GM21723 (cell line): ENCODE measurements at regions not wholly inside any gene's neighbourhood (a gene's known extent, or its start where the extent isn't known, plus 50 kb on each side); places are given as distances from the start of the nearest gene placed in this dataset.

Experiments
- ATAC-seq: cut with Tn5 transposase; IDR thresholded peaks from one replicate; pipeline ENCODE4 v1.9.1; 2021; ENCODE audit warnings: mild to moderate bottlenecking, moderate library complexity; ENCODE audit not compliant: unreplicated experiment

DNA sequence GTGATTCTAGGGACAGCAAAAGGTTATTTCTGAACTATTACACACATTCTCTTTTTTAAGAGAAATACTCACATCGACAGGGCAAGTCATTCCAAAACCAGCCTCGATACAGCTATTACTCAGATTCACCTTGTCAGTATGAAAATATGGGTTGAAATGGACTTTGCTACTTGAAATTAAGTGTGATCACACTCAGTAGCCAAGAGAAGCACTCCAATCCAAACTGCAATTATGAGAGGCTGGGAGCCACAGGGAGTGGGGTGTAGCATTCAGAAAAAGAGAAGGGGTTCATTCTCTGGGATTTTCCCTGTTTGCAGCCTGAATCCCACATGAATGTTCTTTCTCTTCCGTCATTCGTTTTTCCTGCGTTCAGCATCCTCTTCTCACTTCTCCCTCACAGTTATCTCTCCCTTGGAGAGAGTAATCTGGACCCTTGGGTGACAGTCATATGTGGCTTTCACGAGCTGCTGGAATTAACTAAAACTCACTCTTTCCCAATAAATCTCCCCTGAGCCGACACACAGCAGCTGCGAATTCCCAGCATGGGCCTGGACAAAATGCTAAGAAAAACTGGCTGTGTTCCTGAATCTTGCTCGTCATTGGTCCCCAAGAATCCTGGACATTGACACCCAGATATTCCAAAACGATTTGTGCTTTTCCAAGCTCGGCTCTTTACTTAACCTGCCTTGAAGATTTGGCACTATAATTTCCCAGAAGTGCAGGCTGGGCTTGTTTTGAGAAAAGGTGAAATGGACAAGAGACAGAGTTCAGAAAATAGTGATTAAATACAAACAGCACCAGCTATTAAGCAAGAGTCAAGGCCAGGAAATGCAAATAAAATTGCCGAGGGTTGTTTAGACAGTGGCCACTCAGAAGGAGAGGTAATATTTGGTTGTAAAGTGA, 199.5 kb upstream of the PLEKHG7 start:
- peak; percentile 61 for ATAC-seq

DNA sequence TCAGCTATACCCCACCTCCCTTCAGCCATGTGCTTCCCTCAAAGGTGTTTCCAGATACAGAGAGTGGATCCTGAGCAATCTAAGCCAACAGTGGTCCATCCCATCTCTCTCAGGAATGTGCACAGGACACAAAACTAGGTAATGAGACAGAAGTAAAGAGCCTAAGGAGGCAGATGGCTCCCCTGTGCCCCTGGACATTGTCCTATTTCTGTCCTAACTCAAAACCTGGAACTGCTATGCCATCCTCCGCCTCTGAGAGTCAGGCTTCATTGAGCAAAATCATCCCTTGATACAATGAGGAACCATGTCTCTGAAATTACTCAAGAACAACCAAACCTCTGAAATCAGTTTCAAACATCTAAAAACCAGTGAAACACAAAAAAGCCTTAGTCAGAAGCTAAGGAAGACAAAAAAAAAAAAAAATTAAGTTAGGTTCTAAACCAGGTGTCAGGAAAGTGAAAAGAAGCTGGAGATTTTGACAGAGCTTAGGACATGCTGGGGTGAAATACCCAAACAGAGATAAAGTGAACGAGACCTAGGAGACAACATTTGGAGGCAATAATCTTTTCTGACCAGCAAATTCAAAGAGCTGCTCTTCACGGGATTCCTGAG, 200.3 kb upstream of the PLEKHG7 start:
- peak; percentile 57 for ATAC-seq

DNA sequence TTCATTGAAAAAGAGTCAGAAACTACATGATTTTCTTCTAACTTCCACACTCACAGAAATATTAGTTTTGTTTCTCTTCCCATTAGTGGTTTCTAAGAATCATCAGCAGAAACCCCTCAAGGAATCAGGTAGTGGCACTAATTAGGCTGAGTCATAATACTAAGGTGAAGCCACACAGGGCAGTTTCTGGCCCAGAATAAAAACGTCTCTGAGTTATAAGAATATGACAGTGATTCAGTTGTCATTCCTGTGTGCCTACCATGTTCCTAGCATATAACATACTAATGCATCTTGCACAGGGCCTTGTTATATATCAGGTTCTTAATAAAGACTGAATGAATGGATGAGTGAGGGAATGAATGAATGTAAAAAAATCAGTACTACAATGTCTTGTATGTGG, 206.0 kb upstream of the PLEKHG7 start:
- peak; percentile 64 for ATAC-seq

DNA sequence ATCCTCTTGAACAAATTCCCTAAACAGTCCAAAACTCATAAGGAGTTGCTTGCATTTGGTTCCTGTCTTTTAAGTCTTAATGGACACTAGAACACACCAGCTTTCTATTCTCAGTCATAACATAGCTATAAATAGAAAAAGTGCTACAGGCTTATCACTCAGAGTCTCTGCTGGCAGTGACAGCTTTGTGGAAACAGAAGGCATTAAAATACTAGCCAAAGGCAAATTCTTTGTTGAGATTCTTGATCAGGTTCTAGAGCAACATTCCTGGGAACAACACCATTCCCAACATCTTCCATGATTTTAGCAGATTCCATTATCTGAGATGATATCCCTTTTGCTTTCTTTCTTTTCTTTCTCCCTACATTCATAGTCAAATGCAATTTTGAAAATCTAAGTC, 207.7 kb upstream of the PLEKHG7 start:
- no peak for ATAC-seq

DNA sequence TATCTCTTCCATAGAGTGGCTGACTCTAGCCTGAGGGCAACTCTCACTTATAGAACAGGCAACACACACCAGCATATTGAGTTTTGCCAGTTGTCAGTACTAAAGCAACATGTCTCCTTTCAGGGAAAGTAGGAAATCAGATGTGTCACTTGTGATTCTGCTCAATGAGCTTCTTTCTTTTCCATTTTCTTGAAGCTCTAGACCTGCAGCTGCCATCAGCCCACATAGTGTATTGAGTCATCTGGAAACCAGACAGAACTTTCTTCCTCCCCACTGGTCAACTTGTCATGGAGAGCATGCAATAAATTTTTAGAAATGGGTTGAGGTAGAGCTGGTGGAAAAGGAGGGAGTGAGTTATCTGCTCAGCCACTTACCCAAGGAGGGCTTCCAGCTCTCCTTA, 209.0 kb upstream of the PLEKHG7 start:
- peak; percentile 64 for ATAC-seq

DNA sequence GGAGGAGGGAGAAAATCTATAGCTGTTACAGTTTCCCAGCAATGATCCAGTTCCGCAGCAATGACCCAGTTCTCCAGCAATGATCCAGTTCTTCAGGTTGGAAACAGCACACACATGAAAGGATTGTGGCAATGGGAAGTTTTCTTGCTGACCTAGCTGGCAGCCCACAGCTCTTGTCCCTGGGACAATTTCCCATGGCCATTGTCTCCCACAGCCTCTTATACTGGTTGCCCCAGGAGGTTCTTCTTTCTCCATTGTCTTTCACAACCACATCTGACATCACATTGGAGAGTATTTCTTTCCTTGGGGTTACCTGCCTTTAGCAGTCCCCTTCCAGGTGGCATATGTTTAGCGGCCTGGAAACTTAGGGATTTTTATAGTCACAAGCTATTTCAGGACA, 209.8 kb upstream of the PLEKHG7 start:
- no peak for ATAC-seq

DNA sequence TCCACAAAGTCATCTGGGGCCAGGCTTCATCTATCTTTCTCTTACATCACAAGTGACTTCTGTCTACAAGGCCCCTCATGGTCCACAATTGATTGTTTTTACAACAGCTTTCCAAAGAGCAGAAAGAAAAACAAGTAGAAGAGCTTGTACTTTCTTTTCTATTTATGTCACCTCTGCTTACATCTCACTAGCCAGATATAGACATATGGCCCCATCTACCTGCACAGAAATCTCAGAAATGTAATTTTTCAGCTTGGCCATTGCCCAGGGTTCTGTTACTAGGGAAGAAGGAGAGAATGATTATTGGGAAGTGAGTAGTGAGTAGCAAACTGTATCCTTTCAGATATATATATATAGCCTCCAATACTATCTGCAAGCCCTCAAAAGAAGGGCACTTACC, 210.5 kb upstream of the PLEKHG7 start:
- ATAC-seq, result no peak

DNA sequence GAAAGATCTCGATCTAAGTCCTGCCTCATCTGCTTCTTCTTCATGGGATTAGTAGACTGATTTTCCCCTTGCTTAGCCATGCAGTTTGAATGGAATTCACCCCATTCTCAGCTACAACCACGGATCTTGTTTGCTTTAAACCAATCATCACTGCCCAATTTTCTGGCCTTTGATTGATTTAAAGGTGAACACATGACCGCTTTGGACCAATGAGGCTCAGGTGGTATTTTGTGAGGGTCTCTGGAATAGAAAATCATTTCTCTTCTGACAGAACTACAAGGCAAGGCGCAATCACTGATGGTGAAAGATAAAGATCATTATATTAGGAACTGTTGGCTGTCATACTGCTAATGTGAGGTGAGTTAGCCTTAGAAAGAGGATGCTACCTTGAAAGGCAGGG, 213.0 kb upstream of the PLEKHG7 start:
- ATAC-seq, result no peak

DNA sequence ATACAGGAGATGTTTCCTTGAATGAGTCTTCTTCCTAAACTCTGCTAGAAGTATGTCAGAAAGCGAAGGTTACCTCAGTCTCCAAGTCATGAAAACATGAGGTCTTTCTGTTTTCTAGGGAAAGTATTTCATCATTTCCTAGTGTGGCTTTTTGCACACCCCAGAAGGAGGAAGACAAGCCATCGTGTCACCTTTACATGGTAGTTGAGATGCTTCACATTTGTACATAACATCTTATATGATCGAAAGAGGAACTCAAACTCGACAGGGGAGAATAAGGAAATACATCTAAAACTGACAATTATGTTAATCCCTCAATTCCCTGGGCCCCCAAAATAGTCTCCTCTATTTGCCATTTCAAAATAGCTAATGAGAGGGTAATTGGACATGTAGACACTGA, 214.1 kb upstream of the PLEKHG7 start:
- ATAC-seq, result no peak

DNA sequence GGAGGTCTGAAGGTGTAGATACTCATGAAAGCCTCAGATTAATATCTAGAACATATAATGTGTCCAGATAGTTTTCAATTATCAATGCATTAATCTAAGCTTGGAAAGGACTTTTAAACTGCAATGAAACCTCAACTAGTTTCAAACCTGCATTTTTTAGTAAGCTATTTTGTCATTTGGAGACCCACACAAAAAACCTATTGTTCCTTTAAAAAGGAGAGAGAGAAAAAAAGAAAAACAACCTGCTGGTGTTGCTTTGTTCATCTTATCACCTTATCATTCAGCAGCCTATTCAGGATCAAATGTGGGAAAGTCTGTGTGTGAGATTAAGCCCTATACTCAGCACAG, 215.7 kb upstream of the PLEKHG7 start:
- no peak for ATAC-seq

DNA sequence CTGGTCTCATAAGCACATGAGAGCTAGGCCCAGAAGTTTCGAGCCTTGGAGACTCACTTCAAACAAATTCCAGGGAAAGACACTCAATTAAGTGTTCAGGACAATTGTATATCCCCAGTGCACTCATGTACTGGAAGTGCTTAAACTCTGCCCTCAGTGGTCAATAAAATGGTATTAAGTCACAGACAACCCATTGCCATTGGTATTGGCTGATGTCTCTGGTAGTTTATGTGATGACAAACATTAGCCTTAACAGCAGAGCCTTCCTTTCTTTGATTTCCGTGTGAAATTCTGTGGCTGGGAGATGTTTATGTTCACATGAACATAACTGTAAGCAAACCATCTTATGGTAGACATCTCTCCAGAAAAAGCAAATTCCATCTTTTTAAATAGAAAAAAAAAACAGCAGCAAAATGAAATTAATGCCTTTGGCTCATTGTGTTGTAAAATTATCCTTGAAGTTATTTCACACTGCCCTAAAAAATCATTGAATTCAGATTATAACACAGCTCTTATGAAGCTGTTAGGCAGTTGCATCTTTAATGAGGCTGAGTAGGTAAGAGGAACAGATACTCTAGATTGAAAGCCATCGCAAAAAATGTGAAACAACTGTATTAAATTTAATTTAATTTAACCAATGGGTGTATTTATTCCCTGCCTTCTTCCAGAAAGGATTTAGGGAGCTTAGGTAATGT, 216.2 kb upstream of the PLEKHG7 start:
- peak; percentile 49 for ATAC-seq

DNA sequence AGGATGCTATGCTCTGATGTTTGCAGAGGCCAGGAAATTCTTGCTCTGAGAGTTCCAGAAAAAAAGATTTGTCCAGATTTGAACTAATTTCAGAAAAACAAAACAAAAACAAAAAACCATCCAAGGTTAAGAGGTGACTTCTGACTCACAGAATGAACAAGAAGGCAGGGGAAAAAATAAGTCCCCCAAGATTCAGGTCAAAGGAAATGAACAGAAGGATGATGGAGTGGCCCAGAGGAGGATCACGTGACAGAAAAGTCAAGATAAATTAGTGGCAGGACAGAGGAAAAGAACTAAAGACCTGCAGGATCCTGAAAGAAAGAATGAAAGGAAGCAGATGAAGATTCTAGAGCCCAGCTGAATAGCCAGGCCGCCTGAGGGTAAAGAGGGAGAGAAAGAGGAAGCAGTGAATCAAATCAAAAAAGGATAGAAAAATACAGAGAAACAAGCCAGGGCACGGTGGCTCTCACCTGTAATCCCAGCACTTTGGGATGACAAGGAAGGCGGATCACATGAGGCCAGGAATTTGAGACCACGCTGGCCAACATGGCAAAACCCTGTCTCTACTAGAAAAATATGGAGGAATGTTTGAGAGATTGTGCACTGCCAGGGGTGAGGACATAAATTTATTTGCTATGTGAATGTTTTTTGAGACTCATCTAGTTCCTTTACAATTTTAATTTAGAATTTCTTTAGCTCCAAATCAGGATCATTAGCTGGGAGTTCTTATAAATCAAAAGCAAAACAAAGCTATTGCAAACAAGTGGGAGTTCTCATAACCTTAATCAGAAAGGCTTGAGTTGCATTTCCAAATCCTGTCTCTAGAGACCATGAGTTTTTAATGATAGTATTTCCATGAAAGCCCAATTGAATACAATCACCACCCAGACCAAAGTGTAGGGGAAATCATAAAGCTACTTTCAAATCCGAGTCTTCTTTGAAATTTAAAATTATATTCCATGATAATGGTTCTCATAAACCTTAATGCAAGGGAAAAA, 217.1 kb upstream of the PLEKHG7 start:
- peak; percentile 34 for ATAC-seq

DNA sequence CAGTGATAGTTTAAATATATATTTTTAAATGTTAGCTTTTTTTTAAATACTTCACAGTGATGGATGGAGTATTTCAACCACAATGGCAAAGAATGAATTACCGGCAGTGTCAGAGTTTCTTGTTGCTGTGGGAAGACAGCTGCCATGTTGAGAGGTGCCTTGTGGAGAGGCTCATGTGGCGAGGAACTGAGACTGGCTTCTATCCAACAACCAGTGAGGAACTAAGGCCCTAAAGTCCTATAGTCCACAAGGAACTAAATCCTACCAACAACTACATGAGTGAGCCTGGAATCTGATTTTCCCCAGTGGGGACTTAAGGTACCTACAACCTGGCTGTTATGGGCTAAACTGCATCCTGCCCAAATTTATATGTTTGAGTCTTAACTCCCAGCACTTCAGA, 220.2 kb upstream of the PLEKHG7 start:
- ATAC-seq, result no peak

DNA sequence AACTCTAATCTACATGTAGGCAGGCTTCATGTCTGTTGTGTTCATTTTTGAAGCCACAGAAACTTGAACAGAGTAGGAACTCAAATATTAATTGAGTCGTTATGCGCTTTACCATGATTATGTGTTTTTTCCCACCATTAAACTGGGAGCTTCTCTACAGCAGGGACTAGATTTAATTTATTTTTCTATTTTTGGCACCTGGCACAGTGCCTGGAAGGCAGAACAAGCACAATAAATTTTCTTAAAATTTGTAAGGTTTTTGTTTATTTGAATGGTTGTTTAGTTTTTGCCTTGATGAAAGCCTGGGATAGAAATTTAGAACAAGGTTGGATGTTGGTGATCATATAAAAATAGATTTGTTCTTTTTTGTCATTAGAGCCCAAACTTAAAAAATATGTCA, 221.7 kb upstream of the PLEKHG7 start:
- no peak for ATAC-seq

DNA sequence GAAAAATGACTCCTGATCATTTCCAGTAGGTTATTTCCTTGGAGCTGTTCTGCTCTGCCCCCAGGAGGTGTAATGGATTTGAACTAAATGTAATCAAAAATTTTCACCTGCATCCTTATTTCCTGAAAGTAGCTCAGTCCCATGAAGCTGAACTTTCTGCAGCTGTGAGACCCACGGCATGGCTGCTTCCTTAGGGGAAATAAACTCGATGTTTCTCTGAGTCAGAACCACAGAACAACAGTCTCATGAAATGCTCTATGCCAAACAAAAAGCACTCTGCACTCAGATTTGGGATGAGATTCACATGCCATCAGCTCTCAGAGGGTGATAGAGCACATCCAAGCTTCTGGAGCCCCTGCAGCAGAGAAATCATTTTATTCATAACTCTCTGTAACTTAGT, 224.1 kb upstream of the PLEKHG7 start:
- no peak for ATAC-seq

DNA sequence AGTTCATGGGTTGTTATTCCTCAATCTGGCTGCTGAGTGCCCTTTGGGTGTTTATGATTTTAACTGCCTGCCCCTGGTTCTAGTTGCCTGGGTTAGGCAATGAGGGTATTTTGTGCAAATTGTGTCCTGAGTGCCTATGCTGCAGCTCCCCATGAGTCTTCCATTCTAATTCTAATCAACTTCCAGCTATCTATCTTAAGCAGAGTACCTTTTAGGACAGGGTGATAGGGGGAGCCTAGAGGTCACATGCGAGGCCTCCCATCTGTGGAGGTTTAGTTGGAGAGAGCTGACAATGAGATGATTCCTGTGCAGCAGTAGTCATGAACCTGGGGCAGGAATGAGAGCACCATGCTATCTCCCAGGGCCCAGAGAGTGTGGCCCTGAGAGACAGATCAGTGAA, 225.9 kb upstream of the PLEKHG7 start:
- ATAC-seq, result no peak

DNA sequence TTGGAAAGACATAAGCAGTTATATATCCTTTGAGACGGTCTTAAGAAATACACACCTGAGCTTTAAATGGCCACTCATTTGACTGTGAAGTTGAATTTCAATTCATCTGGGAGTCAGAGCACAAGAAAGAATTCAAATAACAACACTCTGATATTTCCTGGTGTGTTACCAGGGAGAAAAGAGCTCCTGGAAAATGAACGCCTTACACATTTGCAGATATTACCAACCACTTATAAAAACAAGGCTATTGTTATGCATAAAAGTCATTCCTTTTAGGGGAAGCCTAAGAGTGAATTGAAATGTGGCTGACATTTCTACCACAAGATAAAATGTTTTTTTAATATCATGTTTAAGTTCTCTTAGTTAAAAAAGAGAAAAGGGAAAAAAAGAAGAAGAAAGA, 229.2 kb upstream of the PLEKHG7 start:
- no peak for ATAC-seq

DNA sequence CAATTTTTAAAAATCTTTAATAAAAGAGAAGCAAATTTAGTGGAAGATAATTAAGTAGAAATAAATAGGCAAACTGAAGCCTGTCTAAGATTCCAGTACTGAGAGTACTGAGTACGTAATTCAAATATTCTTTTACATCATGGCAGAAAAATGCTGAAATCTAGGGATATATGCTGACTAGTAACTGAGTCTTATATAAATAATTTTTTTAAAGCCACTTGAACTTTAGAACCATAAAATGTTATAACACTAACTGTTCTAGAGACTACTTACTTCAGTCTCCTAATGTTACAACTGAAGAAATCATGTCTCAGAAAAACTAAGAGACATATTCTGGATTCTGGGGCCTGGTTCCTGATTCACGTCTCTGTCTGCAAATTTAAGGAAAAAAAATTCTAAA, 230.6 kb upstream of the PLEKHG7 start:
- ATAC-seq, result no peak

DNA sequence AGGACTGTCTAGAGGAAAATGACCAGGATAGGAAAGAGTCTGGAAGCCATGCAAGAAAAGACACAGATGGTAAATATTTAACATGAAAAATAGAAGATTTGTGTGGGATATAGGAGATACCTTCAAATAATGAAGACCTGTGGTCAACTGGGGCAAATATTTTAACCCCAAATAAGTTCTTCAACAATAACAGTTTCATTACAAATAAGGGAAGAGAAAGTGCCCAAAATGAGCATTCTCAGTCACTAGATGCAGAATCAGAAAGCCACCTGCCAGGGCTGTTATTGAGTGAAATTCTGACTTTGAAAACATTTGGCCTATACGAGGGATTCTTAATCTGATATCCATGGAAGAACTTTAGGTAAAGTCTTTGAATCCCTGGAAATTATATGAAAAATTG, 231.2 kb upstream of the PLEKHG7 start:
- peak; percentile 54 for ATAC-seq

DNA sequence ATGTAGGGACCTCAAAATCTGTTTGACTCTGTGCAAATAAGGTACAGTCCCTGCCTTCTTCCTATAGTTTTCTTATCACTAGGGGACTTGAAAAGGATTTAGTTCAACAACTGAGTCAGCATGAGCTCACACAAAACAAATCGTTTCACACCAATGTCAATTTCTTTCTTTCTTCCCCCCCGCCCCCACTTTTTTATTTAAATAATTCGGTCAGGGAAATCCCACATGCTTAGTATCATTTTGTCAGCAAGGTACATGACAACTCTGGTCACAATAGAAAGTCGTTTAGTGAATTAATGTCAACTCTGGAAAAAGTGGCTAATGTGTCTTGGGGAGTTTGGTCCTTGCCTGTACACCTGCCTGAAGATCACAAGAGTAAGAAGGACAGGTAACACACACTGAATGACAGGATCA, 232.2 kb upstream of the PLEKHG7 start:
- ATAC-seq, result peak; percentile 32

DNA sequence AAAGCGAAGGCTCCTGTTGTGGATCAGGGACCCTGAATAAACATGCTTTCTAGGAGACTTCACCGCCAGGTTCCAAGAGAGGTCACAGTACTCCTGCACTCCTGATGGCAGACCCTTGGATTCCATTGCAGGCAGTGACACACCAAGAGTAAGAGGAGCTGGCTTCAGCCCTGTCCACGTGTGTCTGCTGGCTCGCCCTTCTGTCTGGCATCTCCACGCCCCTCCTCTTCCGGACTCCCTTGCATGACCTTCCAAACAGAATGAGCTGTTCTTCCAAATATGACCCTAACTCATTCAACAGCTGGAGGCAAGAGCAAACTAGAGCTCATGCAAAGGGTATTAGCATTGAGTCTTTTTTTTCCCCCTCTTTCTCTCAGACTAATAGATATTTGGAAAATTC, 233.0 kb upstream of the PLEKHG7 start:
- ATAC-seq, result no peak
